K562 (cell line): ENCODE measurements at regions not wholly inside any gene's neighbourhood (a gene's known extent, or its start where the extent isn't known, plus 50 kb on each side); places are given as distances from the start of the nearest gene placed in this dataset.
A peak's percentile ranks its signal among the peaks of the same experiment; 100 is the strongest.

Source experiments
- CEBPZ ChIP-seq: fragments of 150-350 bp; IDR thresholded peaks from 2 replicates; pipeline ENCODE4 v1.6.1; 2014; ENCODE audit warnings: low read depth, mild to moderate bottlenecking, low read length, borderline replicate concordance
- CGGBP1 ChIP-seq: fragments of 250-450 bp; sonication (Bioruptor Pico); IDR thresholded peaks from 2 replicates; pipeline ENCODE4 v1.9.0; 2021; ENCODE audit warnings: mild to moderate bottlenecking
- ERF ChIP-seq: fragments of 450-650 bp; formaldehyde crosslinking; IDR thresholded peaks from 2 replicates; pipeline ENCODE4 v1.4.0; 2020; ENCODE audit warnings: mild to moderate bottlenecking, mixed read lengths
- ESRRA ChIP-seq: fragments of 450-650 bp; IDR thresholded peaks from 2 replicates; pipeline ENCODE4 v1.6.1; 2014; ENCODE audit warnings: low read depth, mild to moderate bottlenecking, moderate library complexity, borderline replicate concordance
- RAD21 ChIP-seq, 2 experiments: fragments of 250-450 bp in 1 of 2; fragments of 450-650 bp in 1 of 2; sonication (Bioruptor Pico) in 1 of 2; formaldehyde crosslinking in 1 of 2; IDR thresholded peaks in 1 of 2; conservative IDR thresholded peaks in 1 of 2; 2 replicates each; pipeline versions ENCODE4 v1.4.0 to v1.8.0; 2020 to 2022; ENCODE audit warnings: mild to moderate bottlenecking in 2 of 2, moderate library complexity in 1 of 2
- REST ChIP-seq, 2 experiments: fragments of 450-650 bp; formaldehyde crosslinking in 1 of 2; IDR thresholded peaks; 2 replicates each; pipeline versions ENCODE4 v1.4.0 to v1.6.1; 2014 to 2020; ENCODE audit warnings: mild to moderate bottlenecking in 2 of 2, borderline replicate concordance in 1 of 2, low read depth in 1 of 2
- RFX1 ChIP-seq: fragments of 450-650 bp; IDR thresholded peaks from 2 replicates; pipeline ENCODE4 v1.6.1; 2016; ENCODE audit warnings: mild to moderate bottlenecking, moderate library complexity
- RNF2 ChIP-seq: sonication (generic); IDR thresholded peaks from 2 replicates; pipeline ENCODE4 v1.6.1; 2016
- ZC3H8 ChIP-seq: fragments of 450-650 bp; IDR thresholded peaks from 2 replicates; pipeline ENCODE4 v1.6.1; 2017

- TF ChIP-seq REST (IDR thresholded peaks at IDR 0.05; ENCODE audit: borderline replicate concordance) (peak; percentile 4; the same call in 1 of the 2 replicates), REST (CRISPR knock-in tag; IDR thresholded peaks at IDR 0.05; ENCODE audit: low read depth) (no peak), ERF (CRISPR knock-in tag) (no peak), ESRRA (no peak), CGGBP1 (CRISPR knock-in tag) (no peak), RAD21 (CRISPR knock-in tag; conservative IDR thresholded peaks at IDR 0.05 in 1 of 2, IDR thresholded peaks at IDR 0.05 in 1 of 2) (peak in 1 of 2 experiments; percentile 30; a peak in 2 of 4 replicates), RNF2 (no peak), CEBPZ (no peak), ZC3H8 (no peak), RFX1 (no peak)
Measured at GRCh38 chr11:112584672-112585071, 324.0 kb upstream of the PLET1 start (continued).
